Activated CD8-positive, alpha-beta T cell treated with anti-CD3 and anti-CD28 coated beads, Interleukin-2, amount 10 ng/mL, durations not matched to agents 7 days and 5 days (primary cell): ENCODE measurements at regions not wholly inside any gene's neighbourhood (a gene's known extent, or its start where the extent isn't known, plus 50 kb on each side); places are given as distances from the start of the nearest gene placed in this dataset.

Experiments used
- ATAC-seq: fragments of 150-1000 bp; cut with Tn5 transposase; one replicate; pipeline ENCODE4 v1.10.0; 2021; ENCODE audit warnings: moderate library complexity
- CTCF ChIA-PET: fragments of 350-600 bp; sonication (Branson Sonifier 250); formaldehyde crosslinking; loops from one replicate; lab custom pipeline; 2021; ENCODE audit warnings: antibody characterized with exemption; lab: Charles Lee
- POLR2A ChIA-PET: fragments of 350-600 bp; sonication (Branson Sonifier 250); formaldehyde crosslinking; loops from one replicate; lab custom pipeline; 2021; ENCODE audit warnings: antibody characterized with exemption; lab: Charles Lee
- DNase-seq: peaks from one replicate; pipeline ENCODE4 v3.0.0-alpha.2; 2020
- H3K27ac Mint-ChIP-seq: one replicate; pipeline ENCODE4 v1.8.0; 2021; ENCODE audit warnings: mild to moderate bottlenecking, mixed read lengths
- H3K27me3 Mint-ChIP-seq: one replicate; pipeline ENCODE4 v1.8.0; 2021; ENCODE audit warnings: low read depth, mixed read lengths
- H3K36me3 Mint-ChIP-seq: one replicate; pipeline ENCODE4 v1.8.0; 2021; ENCODE audit warnings: low read depth, mixed read lengths
- H3K4me1 Mint-ChIP-seq: one replicate; pipeline ENCODE4 v1.8.0; 2021; ENCODE audit warnings: low read depth, mixed read lengths
- H3K4me3 Mint-ChIP-seq: one replicate; pipeline ENCODE4 v1.8.0; 2021; ENCODE audit warnings: mild to moderate bottlenecking, mixed read lengths
- H3K9me3 Mint-ChIP-seq: one replicate; pipeline ENCODE4 v1.8.0; 2022; ENCODE audit warnings: mixed read lengths; ENCODE audit not compliant: insufficient read depth

- POLR2A ChIA-PET, result no interaction called here
- no peak for DNase-seq
- CTCF ChIA-PET, result no interaction called here
- H3K36me3 Mint-ChIP-seq, result no peaks in the 10 kb centered on the region
- H3K4me3 Mint-ChIP-seq, result no peak overlapping the region
- no peak for ATAC-seq
- H3K4me1 Mint-ChIP-seq, result no peaks in the 10 kb centered on the region
- H3K27ac Mint-ChIP-seq, result no peak overlapping the region
- H3K27me3 Mint-ChIP-seq, result no peaks in the 10 kb centered on the region
- H3K9me3 Mint-ChIP-seq, result no peaks in the 10 kb centered on the region
These were observed 86.8 kb downstream of the MATN1 start for GRCh38 chr1:30636621-30637020.

GRCh38 chr1:30635391-30635975, 87.9 kb downstream of the MATN1 start:
- Mint-ChIP-seq H3K4me1 (no peaks in the 10 kb centered on the region), H3K4me3 (no peak overlapping the region), H3K9me3 (no peaks in the 10 kb centered on the region), H3K27ac (no peak overlapping the region), H3K27me3 (no peaks in the 10 kb centered on the region), H3K36me3 (no peaks in the 10 kb centered on the region)
- DNase-seq (no peak), ATAC-seq (no peak)
- CTCF ChIA-PET, result no interaction called here
- POLR2A ChIA-PET, result no interaction called here

GRCh38 chr1:30634507-30634906, 88.9 kb downstream of the MATN1 start:
- DNase-seq (no peak), ATAC-seq (no peak)
- ChIA-PET POLR2A (no interaction called here), CTCF (no interaction called here)
- H3K27ac Mint-ChIP-seq, result no peak overlapping the region
- no peaks in the 10 kb centered on the region for H3K4me1 Mint-ChIP-seq
- H3K36me3 Mint-ChIP-seq, result no peaks in the 10 kb centered on the region
- no peaks in the 10 kb centered on the region for H3K27me3 Mint-ChIP-seq
- no peak overlapping the region for H3K4me3 Mint-ChIP-seq
- H3K9me3 Mint-ChIP-seq, result no peaks in the 10 kb centered on the region

GRCh38 chr1:30633294-30633693, 90.1 kb downstream of the MATN1 start:
- no peaks in the 10 kb centered on the region for H3K9me3 Mint-ChIP-seq
- DNase-seq (no peak), ATAC-seq (no peak)
- POLR2A ChIA-PET, result no interaction called here
- H3K36me3 Mint-ChIP-seq, result no peaks in the 10 kb centered on the region
- no peaks in the 10 kb centered on the region for H3K4me1 Mint-ChIP-seq
- no peaks in the 10 kb centered on the region for H3K27me3 Mint-ChIP-seq
- no peak overlapping the region for H3K27ac Mint-ChIP-seq
- no peak overlapping the region for H3K4me3 Mint-ChIP-seq
- CTCF ChIA-PET, result no interaction called here

- ATAC-seq, result no peak
- no peak overlapping the region for H3K27ac Mint-ChIP-seq
- H3K27me3 Mint-ChIP-seq, result no peaks in the 10 kb centered on the region
- H3K4me3 Mint-ChIP-seq, result no peak overlapping the region
- no peaks in the 10 kb centered on the region for H3K9me3 Mint-ChIP-seq
- H3K36me3 Mint-ChIP-seq, result no peaks in the 10 kb centered on the region
- ChIA-PET POLR2A (no interaction called here), CTCF (no interaction called here)
- no peaks in the 10 kb centered on the region for H3K4me1 Mint-ChIP-seq
- no peak for DNase-seq
These were observed 90.9 kb downstream of the MATN1 start for GRCh38 chr1:30632481-30632880.

GRCh38 chr1:30631700-30632099, 91.7 kb downstream of the MATN1 start:
- no peak for ATAC-seq
- Mint-ChIP-seq H3K9me3 (no peaks in the 10 kb centered on the region), H3K4me3 (no peak overlapping the region), H3K27me3 (no peaks in the 10 kb centered on the region), H3K4me1 (no peaks in the 10 kb centered on the region), H3K36me3 (no peaks in the 10 kb centered on the region), H3K27ac (no peak overlapping the region)
- POLR2A ChIA-PET, result no interaction called here
- CTCF ChIA-PET, result no interaction called here
- DNase-seq, result no peak

GRCh38 chr1:30629501-30629900, 93.9 kb downstream of the MATN1 start:
- H3K4me1 Mint-ChIP-seq, result no peaks in the 10 kb centered on the region
- H3K27ac Mint-ChIP-seq, result no peak overlapping the region
- H3K36me3 Mint-ChIP-seq, result no peaks in the 10 kb centered on the region
- ChIA-PET POLR2A (no interaction called here), CTCF (no interaction called here)
- no peak for ATAC-seq
- peaks cover under 1% of the 10 kb centered on the region for H3K9me3 Mint-ChIP-seq
- H3K4me3 Mint-ChIP-seq, result no peak overlapping the region
- peaks cover 3% of the 10 kb centered on the region for H3K27me3 Mint-ChIP-seq
- DNase-seq, result no peak

- Mint-ChIP-seq H3K27me3 (peaks cover 5% of the 10 kb centered on the region), H3K27ac (no peak overlapping the region), H3K9me3 (peaks cover 9% of the 10 kb centered on the region), H3K4me3 (no peak overlapping the region), H3K4me1 (no peaks in the 10 kb centered on the region), H3K36me3 (no peaks in the 10 kb centered on the region)
- ATAC-seq (no peak), DNase-seq (no peak)
- ChIA-PET CTCF (no interaction called here), POLR2A (no interaction called here)
These were observed 95.4 kb downstream of the MATN1 start for GRCh38 chr1:30627994-30628393.

- Mint-ChIP-seq H3K27me3 (peaks cover 6% of the 10 kb centered on the region), H3K36me3 (no peaks in the 10 kb centered on the region), H3K27ac (no peak overlapping the region), H3K4me3 (no peak overlapping the region), H3K4me1 (no peaks in the 10 kb centered on the region), H3K9me3 (peaks cover 11% of the 10 kb centered on the region)
- CTCF ChIA-PET, result no interaction called here
- no peak for ATAC-seq
- POLR2A ChIA-PET, result no interaction called here
- no peak for DNase-seq
These were observed 96.2 kb downstream of the MATN1 start for GRCh38 chr1:30627206-30627605.

- POLR2A ChIA-PET, result no interaction called here
- Mint-ChIP-seq H3K4me1 (no peaks in the 10 kb centered on the region), H3K4me3 (no peak overlapping the region), H3K36me3 (no peaks in the 10 kb centered on the region), H3K9me3 (peaks cover 11% of the 10 kb centered on the region), H3K27me3 (peaks cover 9% of the 10 kb centered on the region), H3K27ac (no peak overlapping the region)
- DNase-seq (no peak), ATAC-seq (no peak)
- CTCF ChIA-PET, result no interaction called here
These were observed 100.0 kb downstream of the MATN1 start for GRCh38 chr1:30623431-30623830.

GRCh38 chr1:30619619-30620018, 103.8 kb downstream of the MATN1 start:
- POLR2A ChIA-PET, result no interaction called here
- peaks cover 9% of the 10 kb centered on the region for H3K27me3 Mint-ChIP-seq
- no peaks in the 10 kb centered on the region for H3K36me3 Mint-ChIP-seq
- no peak overlapping the region for H3K4me3 Mint-ChIP-seq
- peaks cover 11% of the 10 kb centered on the region for H3K9me3 Mint-ChIP-seq
- CTCF ChIA-PET, result no interaction called here
- DNase-seq (no peak), ATAC-seq (no peak)
- H3K4me1 Mint-ChIP-seq, result no peaks in the 10 kb centered on the region
- H3K27ac Mint-ChIP-seq, result no peak overlapping the region

GRCh38 chr1:30618335-30618747, 105.0 kb downstream of the MATN1 start:
- POLR2A ChIA-PET, result no interaction called here
- DNase-seq, result no peak

GRCh38 chr1:30616759-30617158, 106.6 kb downstream of the MATN1 start:
- ATAC-seq (no peak), DNase-seq (no peak)
- ChIA-PET POLR2A (no interaction called here), CTCF (no interaction called here)
- Mint-ChIP-seq H3K4me3 (no peak overlapping the region), H3K4me1 (no peaks in the 10 kb centered on the region), H3K36me3 (no peaks in the 10 kb centered on the region), H3K9me3 (no peaks in the 10 kb centered on the region), H3K27me3 (peaks cover 8% of the 10 kb centered on the region), H3K27ac (no peak overlapping the region)

More at GRCh38 chr1:30618335-30618747, 105.0 kb downstream of the MATN1 start:
- Mint-ChIP-seq H3K36me3 (no peaks in the 10 kb centered on the region), H3K4me1 (no peaks in the 10 kb centered on the region), H3K27ac (no peak overlapping the region), H3K4me3 (no peak overlapping the region), H3K27me3 (peaks cover 11% of the 10 kb centered on the region), H3K9me3 (peaks cover 6% of the 10 kb centered on the region)
- no peak for ATAC-seq
- CTCF ChIA-PET, result no interaction called here
